H9 (cell line): ENCODE measurements at regions not wholly inside any gene's neighbourhood (a gene's known extent, or its start where the extent isn't known, plus 50 kb on each side); places are given as distances from the start of the nearest gene placed in this dataset.

ENCODE experiments used
- DNase-seq: peaks from one replicate; pipeline ENCODE4 v3.0.0-alpha.2; 2017
- H2AFZ ChIP-seq: one replicate; pipeline ENCODE4 v1.6.1; 2013; ENCODE audit warnings: mild to moderate bottlenecking, low read length, control low read depth, moderate library complexity
- H2AK5ac ChIP-seq: 2 replicates; pipeline ENCODE4 v1.6.1; 2013; ENCODE audit warnings: low read length, control low read depth, mixed read lengths; ENCODE audit not compliant: insufficient read length
- H2BK120ac ChIP-seq: one replicate; pipeline ENCODE4 v1.6.1; 2013; ENCODE audit warnings: low read depth, mild to moderate bottlenecking, low read length, control low read depth, inconsistent platforms; ENCODE audit not compliant: poor library complexity, severe bottlenecking
- H2BK12ac ChIP-seq: 2 replicates; pipeline ENCODE4 v1.6.1; 2013; ENCODE audit warnings: low read length, control low read depth, mixed read lengths, low read depth; ENCODE audit not compliant: insufficient read length
- H2BK15ac ChIP-seq: 2 replicates; pipeline ENCODE4 v1.6.1; 2013; ENCODE audit warnings: low read depth, low read length, control low read depth
- H2BK20ac ChIP-seq: one replicate; pipeline ENCODE4 v1.6.1; 2013; ENCODE audit warnings: low read depth, mild to moderate bottlenecking, low read length, control low read depth, inconsistent platforms; ENCODE audit not compliant: poor library complexity, severe bottlenecking
- H2BK5ac ChIP-seq: 2 replicates; pipeline ENCODE4 v1.6.1; 2013; ENCODE audit warnings: low read length, control low read depth, mixed read lengths; ENCODE audit not compliant: insufficient read length
- H3K14ac ChIP-seq: 2 replicates; pipeline ENCODE4 v1.6.1; 2013; ENCODE audit warnings: low read length, control low read depth; ENCODE audit not compliant: insufficient read depth
- H3K18ac ChIP-seq: 2 replicates; pipeline ENCODE4 v1.6.1; 2013; ENCODE audit warnings: low read depth, mild to moderate bottlenecking, mixed read lengths, low read length, control low read depth; ENCODE audit not compliant: insufficient read length
- H3K23ac ChIP-seq: 2 replicates; pipeline ENCODE4 v1.6.1; 2013; ENCODE audit warnings: low read length, control low read depth, mixed read lengths, low read depth; ENCODE audit not compliant: insufficient read length
- H3K23me2 ChIP-seq: 2 replicates; pipeline ENCODE4 v1.6.1; 2013; ENCODE audit warnings: low read depth, mild to moderate bottlenecking, mixed read lengths, low read length, control low read depth; ENCODE audit not compliant: insufficient read length, poor library complexity, severe bottlenecking
- H3K27ac ChIP-seq: 2 replicates; pipeline ENCODE4 v1.5.1; 2013; ENCODE audit warnings: low read length, control low read depth, mixed read lengths, low read depth; ENCODE audit not compliant: insufficient read length
- H3K27me3 ChIP-seq: 2 replicates; pipeline ENCODE4 v1.6.1; 2013; ENCODE audit warnings: low read length, control low read depth, inconsistent platforms; ENCODE audit not compliant: insufficient read depth
- H3K4ac ChIP-seq: 2 replicates; pipeline ENCODE4 v1.6.1; 2013; ENCODE audit warnings: low read depth, mild to moderate bottlenecking, control low read depth, inconsistent platforms, low read length, moderate library complexity
- H3K4me1 ChIP-seq: 2 replicates; pipeline ENCODE4 v1.6.1; 2013; ENCODE audit warnings: low read length, control low read depth, inconsistent platforms; ENCODE audit not compliant: insufficient read depth
- H3K4me2 ChIP-seq: 2 replicates; pipeline ENCODE4 v1.6.1; 2013; ENCODE audit warnings: low read length, control low read depth, mixed read lengths; ENCODE audit not compliant: insufficient read length, insufficient read depth
- H3K56ac ChIP-seq: 2 replicates; pipeline ENCODE4 v1.6.1; 2013; ENCODE audit warnings: low read depth, mild to moderate bottlenecking, mixed read lengths, low read length, control low read depth; ENCODE audit not compliant: insufficient read length
- H3K79me1 ChIP-seq: 2 replicates; pipeline ENCODE4 v1.6.1; 2013; ENCODE audit warnings: low read depth, mild to moderate bottlenecking, moderate library complexity, low read length, control low read depth, inconsistent platforms; ENCODE audit not compliant: insufficient read depth, poor library complexity, severe bottlenecking
- H3K79me2 ChIP-seq: 2 replicates; pipeline ENCODE4 v1.6.1; 2013; ENCODE audit warnings: low read length, control low read depth, inconsistent platforms; ENCODE audit not compliant: insufficient read depth
- H3K9ac ChIP-seq: 2 replicates; pipeline ENCODE4 v1.6.1; 2013; ENCODE audit warnings: low read length, control low read depth, mixed read lengths; ENCODE audit not compliant: insufficient read length; ENCODE audit errors: extremely low read depth
- H3K9me3 ChIP-seq: one replicate; pipeline ENCODE4 v1.6.1; 2013; ENCODE audit warnings: low read depth, low read length, inconsistent platforms; ENCODE audit not compliant: control insufficient read depth
- H3T11ph ChIP-seq: one replicate; pipeline ENCODE4 v1.6.1; 2013; ENCODE audit warnings: mild to moderate bottlenecking, low read length, control low read depth, inconsistent platforms
- H4K20me1 ChIP-seq: one replicate; pipeline ENCODE4 v1.6.1; 2013; ENCODE audit not compliant: control insufficient read depth, insufficient read length, insufficient read depth
- H4K5ac ChIP-seq: 2 replicates; pipeline ENCODE4 v1.6.1; 2013; ENCODE audit warnings: low read depth, mild to moderate bottlenecking, mixed read lengths, low read length, control low read depth; ENCODE audit not compliant: insufficient read length
- H4K8ac ChIP-seq: replicated peaks from 2 replicates; pipeline ENCODE4 v1.6.1; 2013; ENCODE audit warnings: low read length, control low read depth, mixed read lengths, low read depth; ENCODE audit not compliant: insufficient read length
- H4K91ac ChIP-seq: 2 replicates; pipeline ENCODE4 v1.6.1; 2013; ENCODE audit warnings: low read depth, mild to moderate bottlenecking, moderate library complexity, mixed read lengths, low read length, control low read depth; ENCODE audit not compliant: insufficient read length
- H3K27ac Mint-ChIP-seq, 3 experiments: 2 replicates in 2 of 3; 3 replicates in 1 of 3; pipeline ENCODE4 v1.8.0; 2020 to 2021; ENCODE audit warnings: mixed read lengths in 3 of 3, mild to moderate bottlenecking in 1 of 3, moderate library complexity in 1 of 3
- H3K27me3 Mint-ChIP-seq: 2 replicates; pipeline ENCODE4 v1.8.0; 2021; ENCODE audit warnings: low read depth, mild to moderate bottlenecking, moderate library complexity, mixed read lengths
- H3K36me3 Mint-ChIP-seq, 3 experiments: 2 replicates in 2 of 3; 3 replicates in 1 of 3; pipeline ENCODE4 v1.8.0; 2020 to 2021; ENCODE audit warnings: low read depth in 3 of 3, mixed read lengths in 3 of 3; ENCODE audit not compliant: insufficient read depth in 1 of 3
- H3K4me1 Mint-ChIP-seq, 2 experiments: 2 replicates each; pipeline ENCODE4 v1.8.0; 2020; ENCODE audit warnings: mixed read lengths in 2 of 2
- H3K4me3 Mint-ChIP-seq, 2 experiments: 2 replicates in 1 of 2; 3 replicates in 1 of 2; pipeline ENCODE4 v1.8.0; 2020 to 2021; ENCODE audit warnings: mild to moderate bottlenecking in 2 of 2, mixed read lengths in 2 of 2, moderate library complexity in 1 of 2
- H3K9me3 Mint-ChIP-seq, 2 experiments: 2 replicates in 1 of 2; 3 replicates in 1 of 2; pipeline ENCODE4 v1.8.0; 2020; ENCODE audit warnings: mild to moderate bottlenecking in 2 of 2, mixed read lengths in 2 of 2, moderate library complexity in 1 of 2
- CTCF ChIP-seq: fragments of 200-600 bp; sonication (generic); conservative IDR thresholded peaks from 3 replicates; pipeline ENCODE4 v1.8.0; 2021; ENCODE audit warnings: antibody characterized with exemption, mild to moderate bottlenecking
- WGBS: extraction: QIAGEN DNeasy Blood & Tissue Kit; methylation state at CpG from one replicate; pipeline ENCODE4 v1.1.7; 2013; ENCODE audit warnings: missing lambda C conversion rate, low lambda C conversion rate, mixed read lengths; ENCODE audit not compliant: insufficient read length; ENCODE audit errors: extremely low coverage; 5-methylcytosine and 5-hydroxymethylcytosine counted together

- H3K9me3 Mint-ChIP-seq, result no peaks in the 10 kb centered on the region
- H3K18ac ChIP-seq, result no peak overlapping the region
- no peak overlapping the region for H3K4me2 ChIP-seq
These were observed 79.6 kb upstream of the SPATA12 start for GRCh38 chr3:56980798-56981390.

More at GRCh38 chr3:56980798-56981390, 79.6 kb upstream of the SPATA12 start:
- no peak for TF ChIP-seq CTCF
- DNase-seq, result no peak
- Histone ChIP-seq H4K91ac (no peak overlapping the region), H3K14ac (no peak overlapping the region), H2BK12ac (no peak overlapping the region), H3K9ac (no peak overlapping the region), H2AK5ac (no peak overlapping the region), H2BK120ac (no peak overlapping the region), H3K79me1 (no peaks in the 10 kb centered on the region), H3K27ac (no peak overlapping the region), H4K20me1 (no peaks in the 10 kb centered on the region), H3K23me2 (no peaks in the 10 kb centered on the region), H3K9me3 (no peaks in the 10 kb centered on the region), H2BK15ac (no peak overlapping the region), H4K5ac (no peak overlapping the region), H2AFZ (no peak overlapping the region), H3K4me1 (no peaks in the 10 kb centered on the region; the same call in 1 of the 2 replicates), H4K8ac (no peak overlapping the region), H3K23ac (no peak overlapping the region), H2BK5ac (no peak overlapping the region), H3T11ph (no peak overlapping the region), H2BK20ac (no peak overlapping the region), H3K79me2 (no peaks in the 10 kb centered on the region), H3K56ac (no peak overlapping the region), H3K4ac (no peak overlapping the region), H3K27me3 (no peaks in the 10 kb centered on the region)
- H3K27me3 Mint-ChIP-seq, result no peaks in the 10 kb centered on the region
- no peak overlapping the region; a peak in 1 of 7 replicates for H3K27ac Mint-ChIP-seq
- H3K36me3 Mint-ChIP-seq, result no peaks in the 10 kb centered on the region
- no CpG with 5 or more reads among the region's 5 CpGs for WGBS
- H3K4me1 Mint-ChIP-seq, result peaks cover 5 to 8% of the 10 kb centered on the region in 2 experiments
- no peak overlapping the region for H3K4me3 Mint-ChIP-seq
